B cell (primary cell): ENCODE measurements at regions not wholly inside any gene's neighbourhood (a gene's known extent, or its start where the extent isn't known, plus 50 kb on each side); places are given as distances from the start of the nearest gene placed in this dataset.

Experiments used
- ATAC-seq: fragments of 200-7000 bp; cut with Tn5 transposase; one replicate; pipeline ENCODE4 v1.10.0; 2021; ENCODE audit warnings: low read depth, mild to moderate bottlenecking, moderate number of reproducible peaks, moderate library complexity
- CTCF ChIA-PET: fragments of 350-600 bp; sonication (Branson Sonifier 250); formaldehyde crosslinking; loops from one replicate; lab custom pipeline; 2021; ENCODE audit warnings: antibody characterized with exemption, inconsistent platforms; lab: Charles Lee
- POLR2A ChIA-PET: fragments of 350-600 bp; sonication (Branson Sonifier 250); formaldehyde crosslinking; loops from one replicate; lab custom pipeline; 2021; ENCODE audit warnings: antibody characterized with exemption; lab: Charles Lee
- DNase-seq: peaks from one replicate; pipeline ENCODE4 v3.0.0; 2013
- H2AFZ ChIP-seq: 2 replicates; pipeline ENCODE4 v1.6.1; 2012; ENCODE audit warnings: mild to moderate bottlenecking, low read depth, low read length; ENCODE audit not compliant: insufficient read depth, poor library complexity, severe bottlenecking
- H3K27ac ChIP-seq, 2 donors: 1 replicate in 1 of 2; 2 replicates in 1 of 2; pipeline ENCODE4 v1.5.1; 2012 to 2013; ENCODE audit warnings: low read length in 2 of 2, mild to moderate bottlenecking in 2 of 2, moderate library complexity in 1 of 2
- H3K27me3 ChIP-seq, 4 experiments: fragments of 200-600 bp in 1 of 4; sonication (generic) in 1 of 4; replicated peaks in 1 of 4; 1 replicate in 2 of 4; 2 replicates in 2 of 4; pipeline versions ENCODE4 v1.6.1 to v1.7.0; 2013 to 2016; ENCODE audit warnings: low read length in 3 of 4, mild to moderate bottlenecking in 2 of 4, mixed read lengths in 1 of 4, moderate library complexity in 1 of 4; ENCODE audit not compliant: insufficient read depth in 4 of 4, control insufficient read depth in 3 of 4; ENCODE audit errors: control extremely low read depth in 1 of 4
- H3K36me3 ChIP-seq, 2 experiments: replicated peaks in 1 of 2; 1 replicate in 1 of 2; 2 replicates in 1 of 2; pipeline versions ENCODE4 v1.6.1 to v1.7.1; 2013; ENCODE audit warnings: low read length in 1 of 2; ENCODE audit not compliant: insufficient read depth in 2 of 2, control insufficient read depth in 1 of 2; ENCODE audit errors: control extremely low read depth in 1 of 2, extremely low read depth in 1 of 2
- H3K4me1 ChIP-seq, 2 donors: fragments of 200-600 bp in 1 of 2; sonication (generic) in 1 of 2; 1 replicate in 1 of 2; 2 replicates in 1 of 2; pipeline versions ENCODE4 v1.5.1 to v1.6.1; 2013 to 2017; ENCODE audit warnings: low read length in 2 of 2; ENCODE audit not compliant: control insufficient read depth in 2 of 2, insufficient read depth in 2 of 2
- H3K4me2 ChIP-seq: replicated peaks from 2 replicates; pipeline ENCODE3; 2012; ENCODE audit warnings: mild to moderate bottlenecking, low read depth, low read length; ENCODE audit not compliant: poor library complexity, severe bottlenecking
- H3K4me3 ChIP-seq, 5 experiments: fragments of 200-600 bp in 1 of 5; sonication (generic) in 1 of 5; 1 replicate in 3 of 5; 2 replicates in 2 of 5; pipeline versions ENCODE4 v1.5.1 to v1.7.0; 2011 to 2016; ENCODE audit warnings: low read length in 4 of 5, mild to moderate bottlenecking in 4 of 5, low read depth in 2 of 5, control low read depth in 1 of 5, moderate library complexity in 1 of 5; ENCODE audit not compliant: insufficient read depth in 1 of 5; ENCODE audit errors: control extremely low read depth in 1 of 5, extremely low read depth in 1 of 5
- H3K79me2 ChIP-seq: fragments of 200-600 bp; sonication (generic); one replicate; pipeline ENCODE4 v1.6.0; 2016; ENCODE audit warnings: low read length; ENCODE audit not compliant: control insufficient read depth, insufficient read depth
- H3K9ac ChIP-seq: fragments of 200-600 bp; sonication (generic); 2 replicates; pipeline ENCODE4 v1.6.1; 2017; ENCODE audit warnings: mild to moderate bottlenecking, low read length, moderate library complexity
- H3K9me3 ChIP-seq, 3 donors: one replicate each; pipeline versions ENCODE4 v1.6.1 to v1.7.1; 2013; ENCODE audit warnings: low read length in 2 of 3; ENCODE audit not compliant: control insufficient read depth in 2 of 3, insufficient read depth in 1 of 3; ENCODE audit errors: control extremely low read depth in 1 of 3
- H4K20me1 ChIP-seq: 2 replicates; pipeline ENCODE4 v1.6.0; 2012; ENCODE audit warnings: mild to moderate bottlenecking, low read length; ENCODE audit not compliant: insufficient read depth, control insufficient read depth, poor library complexity, severe bottlenecking
- H3K27ac Mint-ChIP-seq: one replicate; pipeline ENCODE4 v1.8.0; 2021; ENCODE audit warnings: mixed read lengths
- H3K27me3 Mint-ChIP-seq: one replicate; pipeline ENCODE4 v1.8.0; 2021; ENCODE audit warnings: mixed read lengths
- H3K4me1 Mint-ChIP-seq: one replicate; pipeline ENCODE4 v1.8.0; 2021; ENCODE audit warnings: mixed read lengths
- H3K4me3 Mint-ChIP-seq: one replicate; pipeline ENCODE4 v1.8.0; 2021; ENCODE audit warnings: mixed read lengths
- H3K9me3 Mint-ChIP-seq: one replicate; pipeline ENCODE4 v1.8.0; 2022; ENCODE audit warnings: mixed read lengths; ENCODE audit not compliant: insufficient read depth
- EZH2 ChIP-seq: IDR thresholded peaks from 2 replicates; pipeline ENCODE4 v1.6.1; 2012; ENCODE audit warnings: borderline replicate concordance, low read depth, mild to moderate bottlenecking, moderate library complexity, low read length; ENCODE audit not compliant: insufficient read depth, poor library complexity, severe bottlenecking
- WGBS: methylation state at CpG from one replicate; pipeline ENCODE4 v1.1.5; 2013; ENCODE audit warnings: missing lambda C conversion rate; ENCODE audit not compliant: insufficient coverage; 5-methylcytosine and 5-hydroxymethylcytosine counted together
- intact Hi-C: fragments of 100-400 bp; cut with micrococcal nuclease; formaldehyde crosslinking; loops from one replicate; pipeline ENCODE4 v1.10.0; 2022
- TF ChIP-seq, protein P1 (sequence below): fragments of 200-600 bp; IDR thresholded peaks from one replicate; pipeline ENCODE4 v1.8.0; 2022; ENCODE audit warnings: antibody characterized with exemption, mild to moderate bottlenecking

DNA sequence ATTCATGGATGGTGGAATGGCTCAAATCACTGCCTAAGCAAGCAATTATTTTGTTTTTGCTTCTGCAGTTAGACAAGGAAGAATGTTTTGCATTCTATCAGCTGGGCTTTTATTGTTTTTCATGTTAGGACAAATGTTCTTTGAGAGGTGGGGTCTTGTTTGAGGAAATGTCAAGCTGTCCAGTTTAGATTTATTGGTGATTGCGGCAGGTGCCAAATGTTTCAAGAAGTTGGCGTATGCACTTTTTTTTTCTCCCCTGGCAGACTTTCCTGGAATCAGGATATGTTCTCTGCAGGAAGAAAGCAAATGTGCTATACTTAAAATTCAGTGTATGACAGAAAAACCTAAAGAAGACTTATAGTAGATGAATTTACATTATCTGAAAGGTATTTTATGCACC, 81.0 kb upstream of the JAG1 start:
- Histone ChIP-seq H3K4me2 (no peak overlapping the region), H3K27ac (no peak overlapping the region), H4K20me1 (no peaks in the 10 kb centered on the region), H3K27me3 (no peaks in the 10 kb centered on the region), H3K4me3 (no peak overlapping the region), H3K36me3 (no peaks in the 10 kb centered on the region), H3K9ac (no peak overlapping the region), H3K9me3 (no peaks in the 10 kb centered on the region), H3K4me1 (no peaks in the 10 kb centered on the region), H3K79me2 (no peaks in the 10 kb centered on the region), H2AFZ (no peak overlapping the region)
- no peak overlapping the region for H3K27ac Mint-ChIP-seq
- CTCF ChIA-PET: no interaction called here
- no CpG with 5 or more reads among the region's 2 CpGs for WGBS
- no peak overlapping the region for H3K4me3 Mint-ChIP-seq
- intact Hi-C loops: no loop called here
- no peak for DNase-seq
- H3K27me3 Mint-ChIP-seq: peaks cover 6% of the 10 kb centered on the region
- no peaks in the 10 kb centered on the region for H3K4me1 Mint-ChIP-seq
- H3K9me3 Mint-ChIP-seq: no peaks in the 10 kb centered on the region
- no peak for ATAC-seq
- POLR2A ChIA-PET: no interaction called here
- TF ChIP-seq EZH2: no peak
- TF ChIP-seq, protein P1, sequence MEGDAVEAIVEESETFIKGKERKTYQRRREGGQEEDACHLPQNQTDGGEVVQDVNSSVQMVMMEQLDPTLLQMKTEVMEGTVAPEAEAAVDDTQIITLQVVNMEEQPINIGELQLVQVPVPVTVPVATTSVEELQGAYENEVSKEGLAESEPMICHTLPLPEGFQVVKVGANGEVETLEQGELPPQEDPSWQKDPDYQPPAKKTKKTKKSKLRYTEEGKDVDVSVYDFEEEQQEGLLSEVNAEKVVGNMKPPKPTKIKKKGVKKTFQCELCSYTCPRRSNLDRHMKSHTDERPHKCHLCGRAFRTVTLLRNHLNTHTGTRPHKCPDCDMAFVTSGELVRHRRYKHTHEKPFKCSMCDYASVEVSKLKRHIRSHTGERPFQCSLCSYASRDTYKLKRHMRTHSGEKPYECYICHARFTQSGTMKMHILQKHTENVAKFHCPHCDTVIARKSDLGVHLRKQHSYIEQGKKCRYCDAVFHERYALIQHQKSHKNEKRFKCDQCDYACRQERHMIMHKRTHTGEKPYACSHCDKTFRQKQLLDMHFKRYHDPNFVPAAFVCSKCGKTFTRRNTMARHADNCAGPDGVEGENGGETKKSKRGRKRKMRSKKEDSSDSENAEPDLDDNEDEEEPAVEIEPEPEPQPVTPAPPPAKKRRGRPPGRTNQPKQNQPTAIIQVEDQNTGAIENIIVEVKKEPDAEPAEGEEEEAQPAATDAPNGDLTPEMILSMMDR: no peak

GRCh38 chr20:10758446-10758845, 84.6 kb upstream of the JAG1 start:
- H3K27me3 Mint-ChIP-seq: peaks cover 6% of the 10 kb centered on the region
- 84% methylated on average over 3 of the region's 4 CpGs for WGBS
- TF ChIP-seq, protein P1: no peak
- POLR2A ChIA-PET: no interaction called here
- no peak overlapping the region for H3K4me2 ChIP-seq
- H3K9me3 ChIP-seq: no peaks in the 10 kb centered on the region
- no peak overlapping the region for H3K27ac ChIP-seq
- H3K79me2 ChIP-seq: no peaks in the 10 kb centered on the region
- no peak overlapping the region for H3K27ac Mint-ChIP-seq
- intact Hi-C loops: no loop called here
- no peaks in the 10 kb centered on the region for H4K20me1 ChIP-seq
- DNase-seq: no peak
- no peaks in the 10 kb centered on the region for H3K4me1 ChIP-seq
- H3K27me3 ChIP-seq: no peaks in the 10 kb centered on the region
- H3K4me3 Mint-ChIP-seq: no peak overlapping the region
- CTCF ChIA-PET: no interaction called here
- H3K9me3 Mint-ChIP-seq: no peaks in the 10 kb centered on the region
- no peak overlapping the region for H3K9ac ChIP-seq
- no peak overlapping the region for H2AFZ ChIP-seq
- no peaks in the 10 kb centered on the region for H3K36me3 ChIP-seq
- no peaks in the 10 kb centered on the region for H3K4me1 Mint-ChIP-seq
- ATAC-seq: no peak
- no peak overlapping the region for H3K4me3 ChIP-seq
